HG03442 (cell line): ENCODE measurements at regions not wholly inside any gene's neighbourhood (a gene's known extent, or its start where the extent isn't known, plus 50 kb on each side); places are given as distances from the start of the nearest gene placed in this dataset.
"Not testable (repeated sequence)": the region's sequence is repeated elsewhere in the genome, so short reads cannot be mapped to it uniquely, and the experiment has no call there.

Experiments used
- ATAC-seq: cut with Tn5 transposase; IDR thresholded peaks from one replicate; pipeline ENCODE4 v1.9.1; 2021; ENCODE audit warnings: mild to moderate bottlenecking, moderate library complexity; ENCODE audit not compliant: unreplicated experiment

DNA sequence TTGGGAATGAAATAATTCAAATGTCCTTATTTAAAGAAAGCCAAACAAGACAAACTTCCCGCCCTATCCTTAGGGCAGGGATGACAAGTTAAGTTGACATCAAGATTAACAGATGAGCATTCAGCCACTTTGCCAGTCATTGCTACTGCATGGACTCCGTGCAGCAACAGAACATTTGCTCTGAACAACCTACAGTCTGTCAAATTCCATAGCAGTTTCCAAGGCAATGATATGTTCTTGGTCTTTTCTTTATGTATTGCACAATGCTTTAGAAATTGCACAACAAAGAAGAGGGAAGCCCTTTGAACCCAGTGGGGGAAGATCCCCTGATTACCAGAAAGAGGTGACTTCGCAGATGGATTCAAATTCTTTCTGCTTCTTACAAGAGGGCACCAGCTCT, 269.8 kb downstream of the BCAT1 start:
- no peak for ATAC-seq

DNA sequence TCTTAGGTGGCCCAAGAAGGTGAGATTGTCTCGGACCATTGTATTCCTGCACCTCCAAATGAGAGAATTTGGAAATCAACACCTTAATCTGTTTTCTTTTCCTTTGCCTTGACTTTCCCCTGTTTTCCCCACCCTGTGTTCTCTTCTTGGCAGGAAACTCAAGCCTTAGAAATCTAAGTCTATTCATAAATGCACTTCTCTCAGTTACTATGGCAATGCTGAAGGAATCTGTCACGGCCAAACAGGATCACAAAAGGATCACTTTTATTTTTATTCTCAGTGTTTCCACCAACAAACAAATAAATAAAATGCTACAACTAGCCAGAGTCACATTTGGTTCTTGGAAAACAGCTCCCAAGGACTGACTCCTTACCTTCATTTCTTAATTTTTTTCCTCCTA, 270.5 kb downstream of the BCAT1 start:
- no peak for ATAC-seq

DNA sequence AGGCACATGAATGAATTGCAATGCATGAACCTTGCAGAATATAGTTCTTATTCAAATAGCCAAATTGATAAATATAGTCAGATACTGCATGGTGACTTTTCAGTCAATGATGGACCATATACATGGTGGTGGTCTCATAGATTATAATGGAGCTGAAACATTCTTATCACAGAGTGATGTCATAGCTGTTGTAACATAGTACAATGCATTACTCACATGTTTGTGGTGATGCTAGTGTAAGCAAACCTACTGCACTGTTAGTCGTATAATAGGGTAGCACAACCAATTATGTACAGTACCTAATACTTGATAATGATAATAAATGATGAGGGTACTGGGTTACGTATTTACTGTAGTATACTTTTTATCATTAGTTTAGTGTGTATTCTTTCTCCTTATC, 280.3 kb downstream of the BCAT1 start:
- ATAC-seq: no peak

DNA sequence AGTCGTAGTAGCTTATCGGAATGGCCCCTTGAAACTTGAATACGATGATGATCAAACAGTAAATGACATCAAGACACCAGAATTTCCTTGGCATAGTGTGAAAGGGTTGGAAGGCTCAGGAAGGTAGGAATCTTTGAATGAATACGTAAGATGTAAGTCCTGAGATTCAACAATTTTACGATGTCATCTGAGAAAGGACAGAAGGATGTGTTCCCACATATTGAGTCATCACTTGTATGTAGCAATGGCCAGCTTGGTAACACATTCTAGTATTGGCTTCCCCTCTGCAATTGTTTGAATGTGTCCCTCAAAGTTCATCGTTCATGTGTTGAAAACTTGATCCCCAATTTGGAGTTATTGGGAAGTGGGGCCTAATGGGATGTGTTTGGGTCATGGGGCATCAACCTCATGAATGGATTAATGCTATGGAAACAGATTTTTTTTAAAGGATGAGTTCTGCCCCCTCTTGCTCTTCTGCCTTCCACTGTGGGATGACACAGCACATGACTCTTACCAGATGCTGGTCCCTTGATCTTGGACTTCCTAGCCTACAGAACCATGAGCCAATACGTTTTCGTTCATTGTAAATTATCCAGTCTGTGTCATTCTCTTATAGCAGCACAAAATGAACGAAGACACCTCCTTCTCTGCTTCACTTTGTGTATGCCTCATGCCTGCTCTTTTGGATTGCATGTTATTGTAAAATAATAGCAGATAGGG, 284.6 kb downstream of the BCAT1 start:
- ATAC-seq: no peak

DNA sequence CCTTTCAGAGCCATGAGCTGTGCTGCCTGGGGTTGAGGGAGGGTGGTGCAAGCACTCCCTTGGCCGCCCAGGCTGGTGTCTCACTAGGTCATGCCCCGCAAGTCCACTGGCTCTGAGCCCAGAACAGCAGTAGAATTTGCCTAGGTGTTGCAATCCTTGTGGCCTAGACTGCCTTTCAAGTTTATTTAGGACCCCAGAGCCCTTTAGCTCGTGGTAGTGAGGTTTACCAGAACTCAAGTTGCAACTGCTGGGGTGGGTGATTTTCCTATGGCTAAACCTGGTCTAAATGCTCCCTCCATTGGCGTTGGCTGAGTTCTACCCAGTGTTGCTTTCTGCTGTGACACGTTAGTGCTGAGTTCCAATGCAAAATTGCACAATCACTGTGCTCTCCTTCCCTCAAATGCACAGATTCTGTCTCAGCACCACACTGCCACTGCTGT, 287.2 kb downstream of the BCAT1 start:
- ATAC-seq: no peak

DNA sequence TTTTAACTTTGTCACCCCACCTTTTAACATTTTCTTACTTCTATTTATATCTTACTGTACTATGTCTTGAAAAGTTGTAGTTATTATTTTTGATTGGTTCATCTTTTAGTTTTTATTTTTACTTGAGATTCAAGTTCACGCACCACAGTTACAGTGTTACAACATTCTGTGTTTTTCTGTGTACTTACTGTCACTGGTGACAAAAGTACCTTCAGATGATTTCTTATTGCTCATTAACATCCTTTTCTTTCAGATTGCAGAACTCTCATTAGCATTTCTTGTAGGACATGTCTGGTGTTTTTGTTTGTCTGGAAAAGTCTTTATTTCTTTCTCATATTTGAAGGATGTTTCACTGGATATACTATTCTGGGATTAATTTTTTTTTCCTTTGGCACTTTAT, 289.9 kb downstream of the BCAT1 start:
- ATAC-seq: no peak

DNA sequence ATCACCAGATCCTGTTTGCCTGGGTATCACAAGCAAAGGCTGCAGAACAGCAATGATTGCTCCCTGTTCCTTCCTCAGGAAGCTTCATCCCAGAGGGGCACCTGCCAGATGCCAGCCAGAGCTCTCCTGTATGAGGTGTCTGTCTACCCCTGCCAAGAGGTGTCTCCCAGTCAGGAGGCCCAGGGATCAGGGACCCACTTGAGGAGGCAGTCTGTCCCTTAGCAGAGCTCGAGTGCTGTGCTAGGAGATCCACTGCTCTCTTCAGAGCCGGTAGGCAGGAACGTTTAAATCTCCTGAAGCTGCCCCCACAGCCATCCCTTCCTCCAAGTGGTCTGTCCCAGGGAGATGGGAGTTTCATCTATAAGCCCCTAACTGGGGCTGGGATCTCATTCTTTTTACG, 294.6 kb downstream of the BCAT1 start:
- ATAC-seq: not testable (repeated sequence)

DNA sequence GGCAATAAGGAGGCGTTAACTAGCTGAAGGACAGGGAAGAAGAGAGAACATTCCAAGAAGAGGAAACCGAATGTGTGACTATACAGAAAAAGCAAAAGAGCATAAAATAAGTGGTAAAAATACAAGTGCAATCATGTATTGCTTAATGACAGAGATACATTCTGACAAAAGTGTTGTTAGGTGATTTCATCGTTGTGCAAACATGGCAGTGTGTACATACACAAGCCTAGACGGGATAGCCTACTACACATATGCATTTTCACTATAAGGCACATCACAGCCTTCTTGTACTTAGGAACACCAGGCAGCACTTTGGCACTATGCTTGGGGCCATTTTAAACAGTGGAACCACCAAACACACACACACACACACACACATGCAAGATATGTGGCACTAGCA, 299.3 kb downstream of the BCAT1 start:
- no peak for ATAC-seq

DNA sequence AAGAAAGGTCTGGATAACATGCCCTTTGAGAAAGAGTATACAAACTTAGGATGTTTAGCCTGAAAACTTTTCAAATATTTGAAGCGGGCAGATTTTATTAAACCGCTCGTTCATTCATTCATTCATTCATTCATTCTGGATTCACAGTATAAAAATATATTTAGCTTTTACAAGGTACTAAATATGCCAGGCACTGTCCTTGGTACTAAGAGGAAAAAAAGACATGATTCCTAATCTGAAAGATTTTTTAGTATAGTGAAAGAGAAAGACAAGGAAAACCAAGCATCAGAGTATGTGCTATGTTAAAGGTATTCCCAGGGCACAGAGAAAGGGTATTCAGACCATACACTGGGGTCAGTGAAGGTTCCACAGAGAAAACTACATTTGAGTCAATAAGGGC, 299.7 kb downstream of the BCAT1 start:
- no peak for ATAC-seq

DNA sequence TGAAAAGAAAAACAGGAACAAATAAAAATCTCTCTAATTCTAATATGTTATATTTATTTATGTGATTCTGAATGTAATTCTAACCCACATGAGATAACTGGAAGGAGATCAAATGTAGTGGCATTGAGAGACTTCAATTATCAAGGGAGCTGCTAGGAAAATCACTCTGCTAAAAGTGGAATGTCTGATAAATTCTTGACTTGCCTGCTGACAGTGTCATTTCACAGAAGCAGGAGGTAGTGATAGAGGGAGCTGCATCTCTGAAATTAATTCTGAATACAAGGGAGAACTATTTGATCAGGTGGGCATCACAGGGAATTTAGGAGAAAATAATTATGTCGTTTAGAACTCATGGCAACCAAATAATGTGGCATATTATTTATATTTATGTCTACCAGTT, 303.6 kb downstream of the BCAT1 start:
- no peak for ATAC-seq

DNA sequence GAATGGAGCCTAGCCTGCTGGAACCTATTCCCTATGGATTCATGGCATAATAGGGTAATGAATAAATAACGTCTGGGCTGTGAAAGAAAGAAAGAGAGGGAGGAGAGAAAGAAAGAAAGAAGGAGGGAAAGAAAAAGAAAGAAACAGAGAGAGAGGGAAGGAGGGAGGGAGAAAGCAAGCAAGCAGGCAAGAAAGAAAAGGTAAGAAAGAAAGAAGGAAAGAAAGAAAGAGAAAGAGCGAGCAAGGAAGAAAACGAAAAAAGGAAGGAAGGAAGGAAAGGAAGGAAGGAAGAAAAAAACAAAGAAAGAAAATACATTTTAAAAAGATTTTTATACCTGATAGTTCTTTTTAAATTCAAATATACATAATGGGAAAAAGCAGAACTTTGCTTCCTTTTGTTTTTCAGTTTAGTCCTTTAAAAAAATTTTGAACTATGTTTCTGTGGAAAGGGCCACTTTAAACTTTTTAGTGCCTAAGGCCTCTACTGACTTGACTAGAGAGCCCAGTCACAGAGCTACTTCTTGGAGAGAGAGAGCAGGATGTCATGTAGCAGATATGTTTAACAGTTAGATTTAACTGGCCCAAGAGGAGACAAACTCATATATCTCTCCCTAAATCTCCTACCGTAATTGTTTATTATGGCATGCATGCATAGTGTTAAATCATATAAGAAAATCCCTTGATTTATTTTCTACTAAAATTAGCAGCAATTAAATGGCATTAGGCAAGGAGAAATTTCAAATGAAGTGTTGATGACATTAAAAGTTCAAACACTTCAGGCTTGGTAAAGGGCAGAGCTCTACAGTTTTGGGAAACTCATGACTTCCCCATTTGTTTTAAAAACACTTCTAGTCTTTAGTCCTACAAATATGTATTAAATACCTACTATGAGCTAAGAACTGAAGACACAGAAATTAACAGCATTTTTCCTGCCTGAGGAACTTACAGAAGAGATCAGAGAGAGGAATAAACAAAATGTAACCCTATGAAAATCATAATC, 305.5 kb downstream of the BCAT1 start:
- no peak for ATAC-seq

DNA sequence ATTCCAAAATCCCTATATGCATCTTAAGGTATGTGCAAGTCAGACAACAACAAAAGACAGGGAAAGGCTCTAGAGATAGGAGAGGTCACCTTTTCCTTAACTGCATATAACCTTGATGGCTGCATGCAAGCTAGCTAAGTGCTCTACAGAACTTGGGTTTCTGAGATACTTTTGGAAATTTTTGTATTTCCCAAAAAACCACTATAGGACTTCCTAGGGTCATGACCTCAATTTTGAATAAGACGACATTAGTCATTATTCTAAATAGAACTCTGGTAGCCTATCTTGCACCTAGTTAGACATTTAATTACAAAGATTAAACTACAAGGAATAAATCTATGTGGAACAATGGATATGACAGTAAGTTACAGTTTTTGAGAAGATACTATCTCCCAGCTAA, 309.3 kb downstream of the BCAT1 start:
- ATAC-seq: no peak

DNA sequence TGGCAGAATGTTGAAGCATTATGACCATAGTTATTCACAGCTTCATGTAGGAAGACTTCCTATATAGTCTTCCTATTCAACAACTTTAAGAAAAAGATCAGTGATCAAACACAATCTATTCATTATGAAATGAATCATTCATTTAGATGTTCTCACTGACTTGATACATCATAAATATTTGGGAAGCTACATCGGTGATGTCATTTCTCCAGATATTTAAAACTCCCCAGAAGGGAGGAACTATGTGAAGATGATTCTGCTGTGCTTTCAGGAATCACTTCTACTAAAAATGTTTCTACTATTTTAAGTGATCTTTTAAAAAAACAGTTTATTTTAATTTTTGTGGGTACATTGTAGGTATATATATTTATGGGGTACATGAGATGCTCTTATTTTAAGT, 316.4 kb downstream of the BCAT1 start:
- no peak for ATAC-seq

DNA sequence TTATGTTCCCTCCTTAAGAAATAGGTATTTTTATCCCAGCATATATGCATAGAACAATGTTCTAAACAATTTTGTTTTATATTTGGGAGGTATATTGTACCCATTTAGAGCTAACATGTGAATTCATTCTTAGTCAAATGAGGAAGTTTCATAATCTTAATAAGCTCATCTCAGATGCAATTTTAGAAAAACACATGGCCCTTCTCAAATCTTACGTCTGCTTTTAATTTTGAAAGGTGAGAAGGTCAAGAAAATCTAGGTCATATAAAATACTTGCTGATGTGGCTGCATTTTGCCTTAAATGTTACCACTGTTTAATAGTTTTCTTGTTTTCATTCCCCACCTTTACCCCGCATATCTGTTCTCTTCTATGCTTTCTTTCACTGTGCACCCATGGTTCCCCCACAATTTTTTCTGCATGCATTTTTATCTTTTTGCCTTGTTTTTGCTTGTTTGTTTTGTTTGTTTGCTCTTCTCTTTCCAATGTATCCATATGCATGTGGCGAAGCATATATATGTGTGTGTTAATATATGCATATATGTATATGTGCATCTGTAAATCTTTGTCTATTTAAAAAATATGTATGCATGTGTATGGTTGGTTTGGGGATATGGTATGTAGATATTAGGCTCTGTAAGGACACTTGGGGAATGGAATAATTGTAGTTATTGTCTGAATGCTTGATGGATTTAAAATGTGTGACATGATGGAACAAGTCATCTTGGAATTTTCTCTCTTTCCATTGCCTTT, 317.1 kb downstream of the BCAT1 start:
- no peak for ATAC-seq

DNA sequence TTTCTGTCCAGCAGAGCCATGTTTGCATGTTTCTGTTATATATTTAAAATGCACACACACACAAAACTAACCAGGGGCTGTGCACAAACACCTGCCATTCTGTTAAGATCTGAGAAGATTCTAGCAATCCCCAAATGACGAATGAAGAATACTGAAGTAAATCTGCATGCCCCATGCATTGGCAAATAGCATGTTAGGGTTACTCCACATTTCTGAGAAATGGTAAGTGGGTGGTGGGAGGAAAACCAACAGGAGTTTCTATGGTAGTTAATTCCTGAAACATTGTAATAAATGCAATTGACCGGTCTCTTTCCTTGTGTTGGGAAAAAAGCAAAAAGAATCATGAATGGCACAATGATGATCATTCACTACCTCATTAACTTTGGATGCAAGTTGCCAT, 318.0 kb downstream of the BCAT1 start:
- ATAC-seq: no peak

DNA sequence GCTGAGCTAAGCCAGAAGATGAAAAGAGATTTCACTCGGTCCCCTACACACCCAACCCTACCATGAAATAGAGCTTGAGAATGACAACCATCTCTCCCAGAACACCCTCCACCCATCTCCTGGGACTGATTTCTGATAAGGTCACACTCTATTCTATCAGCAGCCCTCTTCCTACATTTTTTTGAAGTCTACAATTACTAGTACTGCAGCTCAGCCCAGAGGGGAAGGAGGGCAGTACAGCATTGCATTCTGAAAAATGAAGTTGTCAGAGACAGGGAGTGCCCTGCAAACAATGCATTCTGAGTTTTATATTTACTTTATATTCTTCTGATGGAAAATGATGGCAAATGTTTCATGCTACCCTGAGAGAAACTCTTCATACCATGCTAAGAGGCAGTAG, 318.5 kb downstream of the BCAT1 start:
- no peak for ATAC-seq

DNA sequence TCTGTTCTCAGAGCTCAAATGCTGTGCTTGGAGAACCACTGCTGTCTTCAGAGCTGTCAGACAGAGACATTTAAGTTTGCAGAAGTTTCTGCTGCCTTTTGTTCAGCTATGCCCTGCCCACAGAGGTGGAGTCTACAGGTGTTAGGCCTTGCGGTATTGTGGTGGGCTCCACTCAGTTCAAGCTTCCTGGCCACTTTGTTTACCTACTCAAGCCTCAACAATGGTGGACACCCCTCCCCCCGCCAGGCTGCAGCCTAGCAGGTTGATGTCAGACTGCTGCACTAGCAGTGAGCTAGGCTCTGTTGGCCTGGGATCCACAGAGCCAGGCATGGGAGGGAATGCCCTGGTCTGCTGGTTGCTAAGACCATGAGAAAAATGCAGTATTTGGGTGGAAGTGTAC, 323.8 kb downstream of the BCAT1 start:
- ATAC-seq: no peak

DNA sequence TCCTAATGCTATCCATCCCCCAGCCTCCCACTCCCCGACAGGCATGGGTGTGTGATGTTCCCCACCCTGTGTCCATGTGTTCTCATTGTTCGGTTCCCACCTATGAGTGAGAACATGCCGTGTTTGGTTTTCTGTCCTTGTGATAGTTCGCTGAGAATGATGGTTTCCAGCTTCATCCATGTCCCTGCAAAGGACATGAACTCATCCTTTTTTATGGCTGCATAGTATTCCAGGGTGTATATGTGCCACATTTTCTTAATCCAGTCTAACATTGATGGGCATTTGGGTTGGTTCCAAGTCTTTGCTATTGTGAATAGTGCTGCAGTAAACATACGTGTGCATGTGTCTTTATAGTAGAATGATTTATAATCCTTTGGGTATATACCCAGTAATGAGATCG, 328.9 kb downstream of the BCAT1 start:
- not testable (repeated sequence) for ATAC-seq

DNA sequence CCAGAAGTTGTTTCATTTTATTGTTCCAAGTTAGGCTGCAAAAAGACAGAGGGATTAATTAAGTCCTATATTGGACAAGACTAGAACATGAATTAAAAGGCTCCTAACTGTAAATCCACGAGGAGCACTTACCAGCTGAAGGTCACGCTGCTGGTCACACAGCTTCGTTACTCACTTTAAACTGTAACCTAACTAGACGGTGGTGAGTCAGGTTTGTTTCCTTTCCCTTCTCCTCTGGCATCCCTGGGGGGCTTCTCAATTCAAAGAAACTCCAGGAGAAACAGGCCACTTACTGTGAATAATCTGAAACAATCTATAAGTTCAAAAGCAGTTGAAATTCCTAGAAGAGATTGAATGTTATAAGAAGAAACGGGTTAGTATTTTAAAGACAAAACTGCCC, 331.4 kb downstream of the BCAT1 start:
- no peak for ATAC-seq

DNA sequence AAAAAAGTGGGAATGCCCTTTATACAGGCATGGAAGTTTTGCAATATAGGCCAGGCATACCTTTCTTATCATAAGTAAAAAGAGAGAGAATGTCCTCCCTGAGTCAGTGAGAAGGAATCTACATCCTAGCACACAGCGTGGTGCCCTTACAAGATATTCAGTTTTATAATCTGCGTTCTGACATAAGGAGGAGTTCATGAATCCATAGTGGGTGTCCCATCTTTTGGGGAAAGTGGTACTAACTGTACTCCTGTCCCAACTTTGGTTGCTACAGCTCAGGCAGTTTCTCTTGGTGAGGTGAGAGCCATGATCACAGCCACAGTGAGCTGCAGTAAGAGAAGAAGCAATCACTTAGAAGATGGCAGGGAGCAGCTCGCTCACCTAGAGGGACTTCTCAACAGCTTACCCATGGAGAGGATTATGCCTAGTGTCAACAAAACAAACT, 332.9 kb downstream of the BCAT1 start:
- ATAC-seq: no peak

DNA sequence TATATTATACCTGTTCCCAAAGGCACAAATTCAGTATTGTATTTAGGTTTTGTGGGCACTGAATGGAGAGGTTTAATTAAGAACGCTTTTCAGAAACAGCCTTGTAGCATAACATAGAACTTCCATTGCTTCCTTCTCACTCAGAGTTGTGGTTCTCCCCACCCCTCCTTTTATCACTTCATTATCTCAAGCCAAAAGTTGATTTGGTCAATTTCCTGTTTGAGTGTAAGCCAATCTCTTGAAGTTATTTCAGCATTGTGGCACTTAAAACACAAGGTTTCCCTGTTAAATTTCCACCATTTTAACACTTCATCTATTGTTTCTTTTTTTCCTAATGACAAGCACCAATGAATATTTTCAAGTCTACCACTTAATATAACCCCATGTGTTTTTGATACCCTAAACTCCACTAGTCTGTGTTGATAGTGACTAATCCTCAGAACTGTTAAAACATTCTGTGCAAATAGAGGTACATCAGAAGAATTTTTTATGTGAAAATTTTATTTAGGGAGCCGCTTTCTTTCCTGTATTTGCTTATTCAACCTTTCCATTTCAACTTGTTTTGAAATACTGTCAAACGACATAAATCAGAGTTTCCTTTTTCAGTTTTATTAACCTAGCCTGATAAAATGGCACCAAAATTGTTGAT, 340.1 kb downstream of the BCAT1 start:
- no peak for ATAC-seq
